Tibial nerve (tissue), 3 donors: ENCODE measurements at regions not wholly inside any gene's neighbourhood (a gene's known extent, or its start where the extent isn't known, plus 50 kb on each side); places are given as distances from the start of the nearest gene placed in this dataset.

Source experiments
- POLR2A ChIP-seq, 2 donors: fragments of 450-650 bp; IDR thresholded peaks; one replicate each; pipeline ENCODE4 v1.6.1; 2017; ENCODE audit warnings: antibody characterized with exemption in 2 of 2, mild to moderate bottlenecking in 2 of 2, moderate library complexity in 2 of 2
- TF ChIP-seq, protein P1 (sequence below), 5 experiments: fragments of 200-600 bp in 3 of 5; fragments of 450-650 bp in 2 of 5; sonication (generic) in 3 of 5; IDR thresholded peaks; one replicate each; pipeline ENCODE4 v1.5.1; 2016 to 2019; ENCODE audit warnings: antibody characterized with exemption in 5 of 5, mild to moderate bottlenecking in 3 of 5, moderate library complexity in 2 of 5

DNA sequence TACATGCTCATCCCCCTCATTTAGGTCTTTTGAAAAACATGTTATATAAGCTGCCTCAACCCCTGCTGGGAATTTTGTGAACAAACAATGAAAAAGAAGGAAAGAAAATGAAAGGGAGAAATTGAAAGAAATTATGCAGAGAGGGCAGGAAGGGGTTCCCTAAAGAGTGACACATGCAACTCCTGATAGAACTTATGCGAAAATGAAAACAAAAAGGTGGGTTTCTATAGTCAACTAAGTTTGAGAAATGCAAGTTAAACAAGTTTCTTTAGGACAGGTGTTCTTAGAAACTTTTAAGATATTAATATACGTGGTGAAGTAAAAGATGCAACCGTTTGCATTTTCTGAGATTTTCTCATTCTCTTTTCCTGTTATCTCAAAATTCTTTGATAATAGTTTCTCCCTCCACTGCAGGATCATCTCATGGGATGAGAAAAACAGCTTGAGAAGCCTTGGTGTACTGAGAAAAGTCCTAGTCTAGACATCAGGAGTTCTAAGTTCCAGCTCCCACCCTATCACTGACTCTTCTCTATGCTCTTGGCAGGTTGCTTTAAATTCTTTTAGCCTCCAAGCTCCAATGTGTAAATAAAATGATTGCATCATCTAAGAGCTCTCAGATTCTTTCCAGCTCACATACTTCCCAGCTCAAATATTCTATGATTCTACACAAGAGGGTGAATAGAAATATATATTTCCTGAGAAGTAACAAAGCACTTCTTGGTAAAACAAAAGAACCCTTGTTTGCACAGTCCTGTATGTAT is 109.2 kb downstream of the FAM76B start:
- TF ChIP-seq, protein P1, sequence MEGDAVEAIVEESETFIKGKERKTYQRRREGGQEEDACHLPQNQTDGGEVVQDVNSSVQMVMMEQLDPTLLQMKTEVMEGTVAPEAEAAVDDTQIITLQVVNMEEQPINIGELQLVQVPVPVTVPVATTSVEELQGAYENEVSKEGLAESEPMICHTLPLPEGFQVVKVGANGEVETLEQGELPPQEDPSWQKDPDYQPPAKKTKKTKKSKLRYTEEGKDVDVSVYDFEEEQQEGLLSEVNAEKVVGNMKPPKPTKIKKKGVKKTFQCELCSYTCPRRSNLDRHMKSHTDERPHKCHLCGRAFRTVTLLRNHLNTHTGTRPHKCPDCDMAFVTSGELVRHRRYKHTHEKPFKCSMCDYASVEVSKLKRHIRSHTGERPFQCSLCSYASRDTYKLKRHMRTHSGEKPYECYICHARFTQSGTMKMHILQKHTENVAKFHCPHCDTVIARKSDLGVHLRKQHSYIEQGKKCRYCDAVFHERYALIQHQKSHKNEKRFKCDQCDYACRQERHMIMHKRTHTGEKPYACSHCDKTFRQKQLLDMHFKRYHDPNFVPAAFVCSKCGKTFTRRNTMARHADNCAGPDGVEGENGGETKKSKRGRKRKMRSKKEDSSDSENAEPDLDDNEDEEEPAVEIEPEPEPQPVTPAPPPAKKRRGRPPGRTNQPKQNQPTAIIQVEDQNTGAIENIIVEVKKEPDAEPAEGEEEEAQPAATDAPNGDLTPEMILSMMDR (IDR thresholded peaks at IDR 0.05): no peak
- no peak for TF ChIP-seq POLR2A (IDR thresholded peaks at IDR 0.05)
